IMR-90 (cell line): ENCODE measurements at regions not wholly inside any gene's neighbourhood (a gene's known extent, or its start where the extent isn't known, plus 50 kb on each side); places are given as distances from the start of the nearest gene placed in this dataset.

Experiments used
- ATAC-seq: fragments of 200-7000 bp; cut with Tn5 transposase; 2 replicates; pipeline ENCODE4 v1.9.1; 2020; ENCODE audit warnings: low read depth, mild to moderate bottlenecking, moderate library complexity
- BruUV-seq: library from RNA; stranded (reverse); fragments of 400-500 nt; replicated peaks from 2 replicates; lab custom pipeline; 2021; lab: Mats Ljungman, UMichigan
- CTCF ChIA-PET: fragments of 300-600 bp; formaldehyde crosslinking; extraction: SDS; loops from one replicate; lab custom pipeline; 2021; ENCODE audit warnings: antibody characterized with exemption; lab: Yijun Ruan, JAX
- POLR2A ChIA-PET: fragments of 300-600 bp; sonication (Branson Sonifier 250); formaldehyde crosslinking; loops from one replicate; lab custom pipeline; 2022; ENCODE audit warnings: antibody characterized with exemption; ENCODE audit not compliant: unreplicated experiment; lab: Charles Lee
- DNase-seq: peaks from one replicate; pipeline ENCODE4 v3.0.0; 2013
- H2AFZ ChIP-seq: replicated peaks from 2 replicates; pipeline ENCODE3; 2013; ENCODE audit warnings: low read length, mild to moderate bottlenecking; ENCODE audit not compliant: poor library complexity
- H2AK5ac ChIP-seq: 2 replicates; pipeline ENCODE4 v1.6.1; 2013; ENCODE audit warnings: low read depth, low read length, inconsistent platforms
- H2AK9ac ChIP-seq: replicated peaks from 2 replicates; pipeline ENCODE3; 2013; ENCODE audit warnings: mild to moderate bottlenecking, low read depth, low read length, moderate library complexity; ENCODE audit not compliant: poor library complexity
- H2BK120ac ChIP-seq: 2 replicates; pipeline ENCODE4 v1.6.1; 2013; ENCODE audit warnings: low read depth, low read length, inconsistent platforms
- H2BK15ac ChIP-seq: 3 replicates; pipeline ENCODE4 v1.6.1; 2013; ENCODE audit warnings: low read depth, low read length, inconsistent platforms
- H2BK20ac ChIP-seq: 2 replicates; pipeline ENCODE4 v1.6.1; 2013; ENCODE audit warnings: low read depth, mild to moderate bottlenecking, inconsistent platforms, low read length, moderate library complexity
- H2BK5ac ChIP-seq: 2 replicates; pipeline ENCODE4 v1.6.1; 2013; ENCODE audit warnings: mild to moderate bottlenecking, low read depth, low read length, inconsistent platforms; ENCODE audit not compliant: poor library complexity, severe bottlenecking
- H3K14ac ChIP-seq: replicated peaks from 2 replicates; pipeline ENCODE4 v1.6.1; 2013; ENCODE audit warnings: low read depth, low read length, inconsistent platforms
- H3K18ac ChIP-seq: 2 replicates; pipeline ENCODE4 v1.6.1; 2013; ENCODE audit warnings: low read depth, low read length, control low read depth
- H3K23ac ChIP-seq: 2 replicates; pipeline ENCODE4 v1.6.1; 2013; ENCODE audit warnings: low read depth, low read length, inconsistent platforms
- H3K27ac ChIP-seq: 2 replicates; pipeline ENCODE4 v1.5.1; 2013; ENCODE audit warnings: mild to moderate bottlenecking, control low read depth, low read length; ENCODE audit not compliant: insufficient read depth
- H3K27me3 ChIP-seq: 2 replicates; pipeline ENCODE4 v1.6.1; 2013; ENCODE audit warnings: low read length; ENCODE audit not compliant: control insufficient read depth, insufficient read depth
- H3K36me3 ChIP-seq: 2 replicates; pipeline ENCODE4 v1.6.1; 2013; ENCODE audit warnings: low read length, mixed read lengths; ENCODE audit not compliant: control insufficient read depth, insufficient read depth
- H3K4ac ChIP-seq: 2 replicates; pipeline ENCODE4 v1.6.1; 2013; ENCODE audit warnings: low read depth, low read length, inconsistent platforms
- H3K4me1 ChIP-seq: 2 replicates; pipeline ENCODE4 v1.6.1; 2013; ENCODE audit warnings: low read length, mixed read lengths; ENCODE audit not compliant: control insufficient read depth, insufficient read depth
- H3K4me2 ChIP-seq: 2 replicates; pipeline ENCODE4 v1.6.1; 2013; ENCODE audit warnings: low read depth, mild to moderate bottlenecking, control low read depth, low read length, moderate library complexity
- H3K4me3 ChIP-seq: 2 replicates; pipeline ENCODE4 v1.5.1; 2013; ENCODE audit warnings: low read depth, mild to moderate bottlenecking, control low read depth, low read length, moderate library complexity; ENCODE audit not compliant: insufficient read depth
- H3K56ac ChIP-seq: 2 replicates; pipeline ENCODE4 v1.6.1; 2013; ENCODE audit warnings: low read length, inconsistent platforms; ENCODE audit not compliant: insufficient read depth; ENCODE audit errors: extremely low read depth
- H3K79me1 ChIP-seq, 2 experiments: 2 replicates each; pipeline ENCODE4 v1.6.1; 2013; ENCODE audit warnings: low read length in 2 of 2, inconsistent platforms in 1 of 2, low read depth in 1 of 2
- H3K9ac ChIP-seq: 2 replicates; pipeline ENCODE4 v1.6.1; 2013; ENCODE audit warnings: low read depth, low read length, control low read depth
- H3K9me1 ChIP-seq: 2 replicates; pipeline ENCODE4 v1.6.1; 2013; ENCODE audit warnings: low read length, inconsistent platforms; ENCODE audit not compliant: insufficient read depth
- H3K9me3 ChIP-seq: 2 replicates; pipeline ENCODE4 v1.6.1; 2013; ENCODE audit warnings: low read length; ENCODE audit not compliant: control insufficient read depth, insufficient read depth
- H4K20me1 ChIP-seq: 2 replicates; pipeline ENCODE4 v1.6.1; 2013; ENCODE audit warnings: low read length, inconsistent platforms; ENCODE audit not compliant: insufficient read depth
- H4K5ac ChIP-seq: 2 replicates; pipeline ENCODE4 v1.6.1; 2013; ENCODE audit warnings: mild to moderate bottlenecking, low read depth, low read length, control low read depth
- H4K8ac ChIP-seq, 2 experiments: 2 replicates each; pipeline ENCODE4 v1.6.1; 2013; ENCODE audit warnings: low read depth in 2 of 2, low read length in 2 of 2, control low read depth in 1 of 2, inconsistent platforms in 1 of 2
- H4K91ac ChIP-seq: 2 replicates; pipeline ENCODE4 v1.6.1; 2013; ENCODE audit warnings: low read depth, low read length, inconsistent platforms; ENCODE audit not compliant: insufficient read depth
- BHLHE40 ChIP-seq: fragments of 150-350 bp; IDR thresholded peaks from 2 replicates; pipeline ENCODE4 v1.6.1; 2016; ENCODE audit warnings: mild to moderate bottlenecking, low read depth, low read length
- FOS ChIP-seq: fragments of 150-350 bp; IDR thresholded peaks from 2 replicates; pipeline ENCODE4 v1.6.1; 2016; ENCODE audit warnings: low read depth, low read length
- MAZ ChIP-seq: IDR thresholded peaks from 2 replicates; pipeline ENCODE4 v1.6.1; 2012; ENCODE audit warnings: low read depth, mild to moderate bottlenecking, low read length, improper control_type of control experiment, moderate library complexity, borderline replicate concordance
- MXI1 ChIP-seq: IDR thresholded peaks from 2 replicates; pipeline ENCODE4 v1.6.1; 2012; ENCODE audit warnings: low read depth, mild to moderate bottlenecking, low read length, moderate library complexity, borderline replicate concordance
- POLR2A ChIP-seq: IDR thresholded peaks from 2 replicates; pipeline ENCODE4 v1.6.1; 2012; ENCODE audit warnings: mild to moderate bottlenecking, low read depth, low read length
- RAD21 ChIP-seq: IDR thresholded peaks from 2 replicates; pipeline ENCODE4 v1.6.1; 2012; ENCODE audit warnings: low read length, improper control_type of control experiment
- RCOR1 ChIP-seq: IDR thresholded peaks from 2 replicates; pipeline ENCODE4 v1.6.1; 2012; ENCODE audit warnings: mild to moderate bottlenecking, low read length, improper control_type of control experiment; ENCODE audit not compliant: insufficient replicate concordance
- SMC3 ChIP-seq: fragments of 150-350 bp; IDR thresholded peaks from 2 replicates; pipeline ENCODE4 v1.6.1; 2016; ENCODE audit warnings: low read depth, mild to moderate bottlenecking, antibody characterized with exemption, low read length, moderate library complexity
- WGBS, 2 experiments: methylation state at CpG; one replicate each; pipeline versions ENCODE4 v1.1.5 to v1.1.7; 2013; ENCODE audit warnings: missing lambda C conversion rate in 2 of 2; ENCODE audit not compliant: insufficient read length in 1 of 2; ENCODE audit errors: extremely low coverage in 2 of 2; 5-methylcytosine and 5-hydroxymethylcytosine counted together
- dilution Hi-C: fragments of 300-500 bp; cut with HindIII; formaldehyde crosslinking; loops from one replicate; pipeline ENCODE4 v1.14.3; 2018; ENCODE audit warnings: low sequenced_read_pairs; ENCODE audit not compliant: unreplicated experiment
- in situ Hi-C: fragments of 300-500 bp; cut with MboI; formaldehyde crosslinking; loops from 3 replicates; pipeline ENCODE4 v1.14.3; 2019; ENCODE audit warnings: low sequenced_read_pairs, inconsistent platforms, mixed read lengths
- intact Hi-C: fragments of 100-400 bp; cut with micrococcal nuclease; formaldehyde crosslinking; loops from 2 replicates; pipeline ENCODE4 v1.10.0; 2022
- TF ChIP-seq, protein P1 (sequence below): fragments of 150-350 bp; IDR thresholded peaks from 2 replicates; pipeline ENCODE4 v1.6.1; 2017; ENCODE audit warnings: mild to moderate bottlenecking, antibody characterized with exemption, low read length, low read depth
- TF ChIP-seq, protein P2 (sequence below): conservative IDR thresholded peaks from 2 replicates; pipeline ENCODE4 v1.5.1; 2012; ENCODE audit warnings: mild to moderate bottlenecking, low read depth, low read length, improper control_type of control experiment

DNA sequence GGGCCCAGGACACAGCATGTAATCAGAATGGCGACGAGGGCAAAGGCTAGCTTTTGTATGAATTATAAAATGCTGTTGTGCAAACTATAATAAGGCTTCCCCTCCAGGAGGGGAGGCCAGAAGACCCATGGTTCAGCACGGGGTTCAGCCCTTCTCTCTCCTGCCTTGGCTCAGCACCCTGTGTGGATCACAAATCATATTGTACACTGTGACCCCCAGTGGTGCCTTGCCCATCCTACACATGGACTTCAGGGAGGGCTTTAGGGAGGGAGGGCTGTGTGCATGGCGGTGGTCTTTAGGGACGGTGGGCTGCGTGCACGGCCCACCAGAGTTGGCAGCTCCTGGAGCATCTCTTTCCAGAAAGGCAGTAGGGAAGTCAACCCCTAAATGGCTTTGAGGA is 120.8 kb upstream of the TNR start:
- intact Hi-C loops = no loop called here
- no peak overlapping the region for H2AK9ac ChIP-seq
- H3K9me1 ChIP-seq = no peaks in the 10 kb centered on the region
- H2AK5ac ChIP-seq = no peak overlapping the region
- H3K23ac ChIP-seq = no peak overlapping the region
- dilution Hi-C loops = no loop called here
- no peak overlapping the region for H2BK15ac ChIP-seq
- no peak overlapping the region for H3K27ac ChIP-seq
- no peak overlapping the region for H3K4me2 ChIP-seq
- ATAC-seq = no peak
- TF ChIP-seq FOS (no peak), BHLHE40 (no peak), RCOR1 (no peak), POLR2A (no peak), MXI1 (no peak), RAD21 (no peak), MAZ (no peak), SMC3 (no peak)
- TF ChIP-seq, protein P1, sequence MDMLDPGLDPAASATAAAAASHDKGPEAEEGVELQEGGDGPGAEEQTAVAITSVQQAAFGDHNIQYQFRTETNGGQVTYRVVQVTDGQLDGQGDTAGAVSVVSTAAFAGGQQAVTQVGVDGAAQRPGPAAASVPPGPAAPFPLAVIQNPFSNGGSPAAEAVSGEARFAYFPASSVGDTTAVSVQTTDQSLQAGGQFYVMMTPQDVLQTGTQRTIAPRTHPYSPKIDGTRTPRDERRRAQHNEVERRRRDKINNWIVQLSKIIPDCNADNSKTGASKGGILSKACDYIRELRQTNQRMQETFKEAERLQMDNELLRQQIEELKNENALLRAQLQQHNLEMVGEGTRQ = no peak
- TF ChIP-seq, protein P2, sequence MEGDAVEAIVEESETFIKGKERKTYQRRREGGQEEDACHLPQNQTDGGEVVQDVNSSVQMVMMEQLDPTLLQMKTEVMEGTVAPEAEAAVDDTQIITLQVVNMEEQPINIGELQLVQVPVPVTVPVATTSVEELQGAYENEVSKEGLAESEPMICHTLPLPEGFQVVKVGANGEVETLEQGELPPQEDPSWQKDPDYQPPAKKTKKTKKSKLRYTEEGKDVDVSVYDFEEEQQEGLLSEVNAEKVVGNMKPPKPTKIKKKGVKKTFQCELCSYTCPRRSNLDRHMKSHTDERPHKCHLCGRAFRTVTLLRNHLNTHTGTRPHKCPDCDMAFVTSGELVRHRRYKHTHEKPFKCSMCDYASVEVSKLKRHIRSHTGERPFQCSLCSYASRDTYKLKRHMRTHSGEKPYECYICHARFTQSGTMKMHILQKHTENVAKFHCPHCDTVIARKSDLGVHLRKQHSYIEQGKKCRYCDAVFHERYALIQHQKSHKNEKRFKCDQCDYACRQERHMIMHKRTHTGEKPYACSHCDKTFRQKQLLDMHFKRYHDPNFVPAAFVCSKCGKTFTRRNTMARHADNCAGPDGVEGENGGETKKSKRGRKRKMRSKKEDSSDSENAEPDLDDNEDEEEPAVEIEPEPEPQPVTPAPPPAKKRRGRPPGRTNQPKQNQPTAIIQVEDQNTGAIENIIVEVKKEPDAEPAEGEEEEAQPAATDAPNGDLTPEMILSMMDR = no peak
- WGBS, 2 experiments = no CpG with 5 or more reads among the region's 7 CpGs
- no peak overlapping the region for H2AFZ ChIP-seq
- no peak overlapping the region for H2BK5ac ChIP-seq
- H4K5ac ChIP-seq = no peak overlapping the region
- POLR2A ChIA-PET = no interaction called here
- no peak overlapping the region for H2BK120ac ChIP-seq
- H3K4me1 ChIP-seq = no peaks in the 10 kb centered on the region
- H3K9me3 ChIP-seq = no peaks in the 10 kb centered on the region
- no peaks in the 10 kb centered on the region for H4K20me1 ChIP-seq
- no peak overlapping the region for H3K56ac ChIP-seq
- no peak overlapping the region for H3K14ac ChIP-seq
- H2BK20ac ChIP-seq = no peak overlapping the region
- no peaks in the 10 kb centered on the region for H3K79me1 ChIP-seq
- no peak overlapping the region for H4K8ac ChIP-seq
- H3K27me3 ChIP-seq = peaks cover 4% of the 10 kb centered on the region; the same call in 1 of the 2 replicates
- no peak overlapping the region for H4K91ac ChIP-seq
- in situ Hi-C loops = no loop called here
- no peak overlapping the region for H3K4me3 ChIP-seq
- H3K18ac ChIP-seq = no peak overlapping the region
- CTCF ChIA-PET = no interaction called here
- H3K9ac ChIP-seq = no peak overlapping the region
- BruUV-seq = no TSS peak
- no peak overlapping the region for H3K4ac ChIP-seq
- DNase-seq = no peak
- H3K36me3 ChIP-seq = no peaks in the 10 kb centered on the region
